Osteoblast (primary cell): ENCODE measurements at regions not wholly inside any gene's neighbourhood (a gene's known extent, or its start where the extent isn't known, plus 50 kb on each side); places are given as distances from the start of the nearest gene placed in this dataset.

Source experiments
- DNase-seq: peaks from one replicate; pipeline ENCODE4 v3.0.0; 2011; ENCODE audit warnings: low spot score, mixed read lengths; ENCODE audit not compliant: insufficient read length; ENCODE audit errors: missing footprints
- H2AFZ ChIP-seq: 2 replicates; pipeline ENCODE4 v1.6.0; 2011; ENCODE audit warnings: mild to moderate bottlenecking, low read length
- H3K27ac ChIP-seq: 2 replicates; pipeline ENCODE4 v1.5.1; 2011; ENCODE audit warnings: mild to moderate bottlenecking, low read depth, low read length, moderate library complexity
- H3K27me3 ChIP-seq: 2 replicates; pipeline ENCODE4 v1.6.0; 2012; ENCODE audit warnings: mild to moderate bottlenecking, control low read depth, inconsistent platforms, low read length, moderate library complexity; ENCODE audit not compliant: insufficient read depth
- H3K36me3 ChIP-seq: 2 replicates; pipeline ENCODE4 v1.5.1; 2011; ENCODE audit warnings: mild to moderate bottlenecking, low read length, control low read depth, moderate library complexity; ENCODE audit not compliant: insufficient read depth
- H3K4me1 ChIP-seq: 2 replicates; pipeline ENCODE4 v1.5.1; 2011; ENCODE audit warnings: mild to moderate bottlenecking, low read length, control low read depth, moderate library complexity; ENCODE audit not compliant: insufficient read depth
- H3K4me2 ChIP-seq: 2 replicates; pipeline ENCODE4 v1.6.0; 2011; ENCODE audit warnings: mild to moderate bottlenecking, low read length; ENCODE audit not compliant: insufficient read depth
- H3K4me3 ChIP-seq: fragments of 200-600 bp; sonication (generic); 3 replicates; pipeline ENCODE4 v1.5.1; 2012; ENCODE audit warnings: mild to moderate bottlenecking, low read length, inconsistent platforms; ENCODE audit not compliant: insufficient read depth
- H3K79me2 ChIP-seq: 2 replicates; pipeline ENCODE4 v1.6.0; 2012; ENCODE audit warnings: mild to moderate bottlenecking, low read length, control low read depth, inconsistent platforms; ENCODE audit not compliant: insufficient read depth
- H3K9me3 ChIP-seq: 2 replicates; pipeline ENCODE4 v1.5.1; 2011; ENCODE audit warnings: low read depth, low read length, control low read depth
- H4K20me1 ChIP-seq: 2 replicates; pipeline ENCODE4 v1.6.0; 2012; ENCODE audit warnings: mild to moderate bottlenecking, low read length, control low read depth; ENCODE audit not compliant: insufficient read depth
- CTCF ChIP-seq: IDR thresholded peaks from 2 replicates; pipeline ENCODE4 v1.5.1; 2011; ENCODE audit warnings: mild to moderate bottlenecking, low read depth, low read length, moderate library complexity; ENCODE audit errors: extremely low read depth

GRCh38 chr20:19826179-19826914 lies 68.3 kb downstream of the RIN2 start:
- Histone ChIP-seq H3K4me1 (peaks cover 12% of the 10 kb centered on the region), H3K9me3 (no peaks in the 10 kb centered on the region), H3K4me2 (no peak overlapping the region), H3K36me3 (no peaks in the 10 kb centered on the region), H3K79me2 (no peaks in the 10 kb centered on the region), H3K27me3 (no peaks in the 10 kb centered on the region), H2AFZ (no peak overlapping the region), H3K4me3 (no peak overlapping the region), H3K27ac (peak overlapping the region; percentile 32), H4K20me1 (no peaks in the 10 kb centered on the region)
- no peak for DNase-seq
- TF ChIP-seq CTCF, result no peak

DNA sequence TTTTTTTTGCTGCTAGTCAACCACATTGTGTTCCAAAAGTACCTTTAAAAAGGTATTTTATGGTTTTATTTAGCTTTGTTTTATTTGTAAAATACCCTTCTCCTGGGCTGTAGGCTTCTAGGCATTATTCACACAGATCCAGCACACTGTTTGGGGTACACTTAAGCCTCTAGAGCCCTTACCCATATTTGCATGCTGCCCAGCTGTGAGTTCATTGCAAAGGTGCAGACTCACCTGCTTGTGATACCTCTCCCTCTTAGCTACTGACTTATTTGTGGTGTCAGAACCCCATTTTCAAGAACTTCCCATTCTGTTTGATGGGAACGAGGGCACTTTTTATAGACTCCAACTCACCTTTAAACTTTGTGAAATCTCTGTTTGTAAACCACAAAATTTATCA lies 69.8 kb downstream of the RIN2 start:
- TF ChIP-seq CTCF, result no peak
- no peaks in the 10 kb centered on the region for H3K79me2 ChIP-seq
- no peaks in the 10 kb centered on the region for H3K27me3 ChIP-seq
- H3K9me3 ChIP-seq, result no peaks in the 10 kb centered on the region
- no peaks in the 10 kb centered on the region for H3K36me3 ChIP-seq
- H4K20me1 ChIP-seq, result no peaks in the 10 kb centered on the region
- H2AFZ ChIP-seq, result no peak overlapping the region
- peak overlapping the region; percentile 1 for H3K4me2 ChIP-seq
- H3K4me1 ChIP-seq, result peaks cover 12% of the 10 kb centered on the region
- no peak overlapping the region for H3K4me3 ChIP-seq
- peak overlapping the region; percentile 49 for H3K27ac ChIP-seq
- DNase-seq, result no peak

- Histone ChIP-seq H3K27me3 (no peaks in the 10 kb centered on the region), H2AFZ (no peak overlapping the region), H3K79me2 (no peaks in the 10 kb centered on the region), H3K36me3 (no peaks in the 10 kb centered on the region), H3K27ac (peak overlapping the region; percentile 49), H4K20me1 (no peaks in the 10 kb centered on the region), H3K4me3 (no peak overlapping the region), H3K4me1 (peaks cover 12% of the 10 kb centered on the region), H3K4me2 (peak overlapping the region; percentile 1), H3K9me3 (no peaks in the 10 kb centered on the region)
- TF ChIP-seq CTCF, result peak; percentile 47
- peak; percentile 65 for DNase-seq
Measured at GRCh38 chr20:19828232-19828631, 70.2 kb downstream of the RIN2 start.

GRCh38 chr20:19830211-19830785 lies 72.2 kb downstream of the RIN2 start:
- H3K4me3 ChIP-seq, result no peak overlapping the region
- H2AFZ ChIP-seq, result no peak overlapping the region
- H3K4me2 ChIP-seq, result no peak overlapping the region
- no peaks in the 10 kb centered on the region for H3K79me2 ChIP-seq
- H4K20me1 ChIP-seq, result no peaks in the 10 kb centered on the region
- H3K9me3 ChIP-seq, result no peaks in the 10 kb centered on the region
- no peaks in the 10 kb centered on the region for H3K36me3 ChIP-seq
- TF ChIP-seq CTCF, result no peak
- H3K27ac ChIP-seq, result no peak overlapping the region
- no peak for DNase-seq
- no peaks in the 10 kb centered on the region for H3K27me3 ChIP-seq
- peaks cover 6% of the 10 kb centered on the region for H3K4me1 ChIP-seq
